Naive B cell (primary cell): ENCODE measurements at regions not wholly inside any gene's neighbourhood (a gene's known extent, or its start where the extent isn't known, plus 50 kb on each side); places are given as distances from the start of the nearest gene placed in this dataset.

ENCODE experiments used
- ATAC-seq, 2 donors: fragments of 150-1000 bp; cut with Tn5 transposase; 2 replicates each; pipeline ENCODE4 v1.10.0; 2021; ENCODE audit warnings: low read depth in 2 of 2, mild to moderate bottlenecking in 2 of 2, moderate library complexity in 2 of 2
- DNase-seq: peaks from one replicate; pipeline ENCODE4 v3.0.0; 2022
- H3K27ac Mint-ChIP-seq, 6 donors: one replicate each; pipeline ENCODE4 v1.8.0; 2020 to 2022; ENCODE audit warnings: mild to moderate bottlenecking in 6 of 6, mixed read lengths in 6 of 6, moderate library complexity in 5 of 6, inconsistent platforms in 2 of 6
- H3K27me3 Mint-ChIP-seq, 3 donors: one replicate each; pipeline ENCODE4 v1.8.0; 2021 to 2022; ENCODE audit warnings: mixed read lengths in 3 of 3, mild to moderate bottlenecking in 1 of 3
- H3K36me3 Mint-ChIP-seq, 2 donors: one replicate each; pipeline ENCODE4 v1.8.0; 2020 to 2022; ENCODE audit warnings: mixed read lengths in 2 of 2, inconsistent platforms in 1 of 2, mild to moderate bottlenecking in 1 of 2
- H3K4me1 Mint-ChIP-seq, 3 donors: one replicate each; pipeline ENCODE4 v1.8.0; 2020 to 2022; ENCODE audit warnings: mixed read lengths in 3 of 3, inconsistent platforms in 1 of 3, mild to moderate bottlenecking in 1 of 3, moderate library complexity in 1 of 3
- H3K4me3 Mint-ChIP-seq, 8 donors: one replicate each; pipeline ENCODE4 v1.8.0; 2020 to 2022; ENCODE audit warnings: mild to moderate bottlenecking in 8 of 8, mixed read lengths in 8 of 8, moderate library complexity in 8 of 8, inconsistent platforms in 2 of 8
- H3K9me3 Mint-ChIP-seq, 7 donors: one replicate each; pipeline ENCODE4 v1.8.0; 2020 to 2022; ENCODE audit warnings: mixed read lengths in 7 of 7, mild to moderate bottlenecking in 5 of 7, inconsistent platforms in 2 of 7, moderate library complexity in 1 of 7

DNA sequence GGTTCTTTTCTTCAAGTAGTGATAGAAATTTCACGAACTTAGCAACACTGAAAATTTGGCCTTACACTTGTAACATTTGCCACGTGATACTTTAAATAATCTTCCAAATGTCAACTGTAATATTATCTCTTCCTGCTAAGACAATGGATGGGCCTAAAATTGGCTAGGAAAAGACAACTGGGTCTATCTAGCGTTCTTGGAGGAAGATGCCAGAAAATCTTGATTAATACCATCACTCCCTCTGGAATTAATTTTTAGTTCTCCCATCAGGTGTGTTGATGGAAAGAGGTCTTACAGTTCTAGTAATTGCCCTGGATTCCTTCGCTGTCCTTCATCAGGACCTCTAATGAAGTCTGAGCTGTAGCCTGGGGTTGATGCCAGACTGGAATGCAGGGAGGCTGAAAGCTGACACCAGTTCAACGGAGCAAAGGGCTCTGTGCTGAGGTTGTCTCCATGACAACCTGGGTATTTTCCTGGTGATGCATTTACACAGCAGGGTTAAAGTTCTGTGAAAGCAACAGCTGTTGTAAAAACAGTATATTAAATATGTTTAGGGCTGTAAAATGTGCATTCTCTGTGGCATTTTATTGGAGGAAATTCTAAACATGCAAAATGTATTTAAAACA, 92.3 kb downstream of the GAS1 start:
- H3K4me1 Mint-ChIP-seq: no peaks in the 10 kb centered on the region
- peaks cover 0 to 6% (median 0%) of the 10 kb centered on the region in 3 donors for H3K27me3 Mint-ChIP-seq

DNA sequence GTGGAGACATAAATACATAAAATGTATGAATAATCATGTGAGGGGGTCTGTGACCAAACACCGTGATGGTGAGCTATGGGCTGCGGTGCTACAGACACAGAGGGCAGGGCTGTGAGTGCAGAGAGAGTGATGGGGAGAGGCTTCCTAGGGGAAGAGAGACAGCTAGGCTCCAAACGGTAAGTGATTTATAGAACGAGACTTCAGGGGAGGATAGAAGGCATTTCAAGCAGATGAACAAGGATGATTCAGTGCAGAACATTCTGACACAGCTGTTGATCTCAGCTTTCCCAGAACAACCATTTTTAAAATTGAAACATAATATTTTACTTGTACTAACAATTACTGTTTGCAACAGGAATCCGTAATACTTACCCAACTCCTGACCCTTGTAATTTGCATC, 100.7 kb downstream of the GAS1 start:
- Mint-ChIP-seq H3K4me3 (no peak overlapping the region), H3K9me3 (peaks cover 0 to 13% (median 6%) of the 10 kb centered on the region in 7 donors), H3K27ac (no peak overlapping the region), H3K4me1 (no peaks in the 10 kb centered on the region), H3K36me3 (no peaks in the 10 kb centered on the region), H3K27me3 (peaks cover 0 to 2% (median 0%) of the 10 kb centered on the region in 3 donors)
- DNase-seq (no peak), ATAC-seq (no peak)

More for the DNA sequence above, 92.3 kb downstream of the GAS1 start:
- Mint-ChIP-seq H3K4me3 (no peak overlapping the region), H3K27ac (no peak overlapping the region), H3K9me3 (peaks cover 0 to 9% (median 6%) of the 10 kb centered on the region in 7 donors), H3K36me3 (no peaks in the 10 kb centered on the region)
- ATAC-seq (no peak), DNase-seq (no peak)

DNA sequence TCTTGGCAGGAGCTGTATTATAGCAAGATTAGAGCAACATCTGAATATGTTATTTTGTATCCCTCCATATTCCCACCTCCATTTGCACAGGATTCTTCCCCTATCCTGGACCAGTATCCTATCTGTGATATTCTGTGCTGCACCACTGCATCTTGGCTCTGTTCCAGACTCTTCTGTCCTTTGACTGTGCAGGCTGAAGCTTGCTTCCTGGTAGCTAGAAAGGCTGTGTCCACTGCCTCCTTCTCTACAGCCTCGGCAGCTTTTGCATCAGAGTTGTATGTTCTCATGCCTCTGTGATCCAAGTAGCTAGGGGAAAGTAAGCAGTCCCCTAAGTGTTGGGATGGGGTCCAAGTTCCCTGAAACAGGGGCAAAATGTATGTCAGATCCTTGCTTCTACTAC, 104.1 kb downstream of the GAS1 start:
- H3K4me3 Mint-ChIP-seq: peak overlapping the region in 1 of 8 donors; percentile 41
- no peaks in the 10 kb centered on the region for H3K27me3 Mint-ChIP-seq
- no peaks in the 10 kb centered on the region for H3K4me1 Mint-ChIP-seq
- DNase-seq (no peak), ATAC-seq (no peak)
- H3K9me3 Mint-ChIP-seq: peaks cover 0 to 5% (median 0%) of the 10 kb centered on the region in 7 donors
- no peaks in the 10 kb centered on the region for H3K36me3 Mint-ChIP-seq
- H3K27ac Mint-ChIP-seq: no peak overlapping the region

DNA sequence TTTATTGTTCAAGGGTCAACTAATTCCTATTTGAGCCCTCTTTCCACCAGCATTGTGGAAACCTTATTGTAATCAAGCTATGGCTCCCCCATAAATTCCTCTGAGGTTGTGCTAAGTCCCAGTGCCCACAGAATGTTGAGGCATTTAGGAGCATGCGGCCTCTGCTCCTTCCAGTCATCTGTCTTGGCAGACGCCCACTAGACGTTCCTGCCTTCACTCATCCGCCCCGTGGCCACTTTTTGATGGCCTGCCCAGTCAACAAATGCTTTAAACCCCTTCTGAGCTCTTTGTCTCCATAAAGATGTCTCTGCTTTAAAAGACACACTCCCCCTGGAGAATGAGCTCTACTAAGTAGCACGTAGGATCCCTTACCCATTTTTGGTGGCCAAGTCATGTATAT, 104.7 kb downstream of the GAS1 start:
- H3K9me3 Mint-ChIP-seq: peaks cover 0 to 5% (median 0%) of the 10 kb centered on the region in 7 donors
- H3K36me3 Mint-ChIP-seq: no peaks in the 10 kb centered on the region
- DNase-seq (no peak), ATAC-seq (no peak)
- H3K4me3 Mint-ChIP-seq: peak overlapping the region in 1 of 8 donors; percentile 3
- no peaks in the 10 kb centered on the region for H3K4me1 Mint-ChIP-seq
- no peak overlapping the region for H3K27ac Mint-ChIP-seq
- H3K27me3 Mint-ChIP-seq: no peaks in the 10 kb centered on the region

DNA sequence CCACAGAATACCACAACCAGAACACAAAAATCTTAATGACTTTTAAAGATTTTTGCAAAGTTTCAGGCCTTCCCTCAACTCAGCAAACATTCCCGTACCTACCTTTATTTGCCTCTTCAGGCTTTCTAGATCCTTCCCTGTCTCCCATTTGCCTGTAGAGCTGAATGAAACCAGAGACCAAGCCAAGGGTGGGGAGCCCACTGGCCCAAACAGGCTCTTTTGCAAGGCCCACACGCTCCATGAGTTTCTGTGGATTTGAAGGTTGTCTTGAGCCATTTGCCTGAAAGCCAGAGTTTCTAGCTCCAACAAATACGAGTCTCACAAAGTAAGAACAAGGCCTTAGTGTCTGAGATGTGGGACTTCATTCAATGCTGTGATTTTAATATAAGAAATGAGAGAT, 107.8 kb downstream of the GAS1 start:
- Mint-ChIP-seq H3K27me3 (no peaks in the 10 kb centered on the region), H3K4me1 (no peaks in the 10 kb centered on the region), H3K27ac (no peak overlapping the region), H3K36me3 (no peaks in the 10 kb centered on the region), H3K9me3 (no peaks in the 10 kb centered on the region), H3K4me3 (no peak overlapping the region)
- ATAC-seq: no peak
- DNase-seq: no peak

DNA sequence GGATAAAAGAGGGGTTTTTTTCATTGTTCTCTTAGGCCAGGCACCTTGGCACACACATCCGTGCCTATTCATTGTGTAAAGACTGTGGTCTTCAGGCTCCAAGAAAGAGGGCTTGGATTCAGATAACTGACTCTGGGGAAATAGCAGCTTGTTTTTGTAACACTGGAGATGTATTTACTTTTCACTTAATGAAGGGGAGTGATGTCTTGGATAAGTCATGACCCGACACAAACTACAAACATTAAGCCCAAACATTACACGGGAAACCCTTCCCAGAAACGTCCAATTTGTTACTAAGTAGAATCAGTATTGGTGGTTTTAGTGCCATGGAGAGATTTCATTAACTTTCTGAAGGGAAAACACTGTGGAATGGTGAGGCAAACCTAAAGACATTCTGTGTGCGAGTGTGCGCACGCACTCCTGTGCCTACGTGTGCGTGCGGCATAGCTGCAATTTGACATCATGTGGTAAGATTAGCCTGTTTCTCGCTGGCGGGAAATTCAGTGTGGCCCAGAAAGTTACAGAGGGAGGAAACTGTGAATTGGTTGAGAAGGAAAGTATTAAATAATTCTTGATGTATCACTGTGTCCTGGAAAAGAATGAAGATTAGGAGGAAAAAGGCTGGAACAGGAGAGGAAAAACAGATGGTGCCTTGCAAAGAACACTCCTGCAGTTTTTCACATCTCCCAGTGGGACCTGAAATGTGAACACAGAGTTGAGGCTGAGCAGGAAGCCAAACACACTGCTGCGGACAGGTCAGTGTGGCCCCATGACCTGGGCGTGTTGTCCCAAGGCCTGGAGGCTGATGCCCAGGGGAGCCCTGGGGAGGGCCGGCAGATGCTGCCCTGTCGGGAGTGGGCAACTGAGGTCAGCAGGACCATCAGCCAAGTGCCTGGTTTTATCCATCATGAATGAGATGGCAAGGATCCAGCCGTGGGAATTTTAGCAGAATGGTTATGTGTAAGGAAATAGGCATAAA, 108.5 kb downstream of the GAS1 start:
- H3K4me3 Mint-ChIP-seq: no peak overlapping the region
- H3K4me1 Mint-ChIP-seq: no peaks in the 10 kb centered on the region
- ATAC-seq (no peak), DNase-seq (no peak)
- H3K9me3 Mint-ChIP-seq: peaks cover 0 to 2% (median 0%) of the 10 kb centered on the region in 7 donors
- no peaks in the 10 kb centered on the region for H3K27me3 Mint-ChIP-seq
- H3K27ac Mint-ChIP-seq: no peak overlapping the region
- no peaks in the 10 kb centered on the region for H3K36me3 Mint-ChIP-seq

DNA sequence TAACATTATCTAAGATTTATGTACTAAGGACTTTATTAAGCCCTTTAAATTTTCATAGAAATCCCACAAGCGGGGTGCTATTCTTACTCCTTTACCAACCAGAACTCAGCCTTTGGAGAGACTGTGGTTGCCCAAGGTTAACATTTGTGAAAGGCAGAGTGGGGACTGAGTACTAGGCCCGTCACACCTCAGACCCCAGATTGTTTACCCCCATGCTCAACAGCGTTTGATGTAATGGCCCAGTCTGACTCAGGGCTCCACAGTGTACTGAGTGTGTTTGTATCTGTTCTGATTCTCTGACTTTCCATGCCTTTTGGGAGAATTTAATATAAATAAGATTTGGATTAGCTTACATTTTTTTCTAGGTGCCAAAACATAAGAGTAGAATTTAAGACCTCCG, 110.0 kb downstream of the GAS1 start:
- ATAC-seq (no peak), DNase-seq (no peak)
- H3K27ac Mint-ChIP-seq: no peak overlapping the region
- no peaks in the 10 kb centered on the region for H3K27me3 Mint-ChIP-seq
- H3K4me1 Mint-ChIP-seq: no peaks in the 10 kb centered on the region
- H3K9me3 Mint-ChIP-seq: peaks cover 0 to 4% (median 0%) of the 10 kb centered on the region in 7 donors
- H3K36me3 Mint-ChIP-seq: no peaks in the 10 kb centered on the region
- H3K4me3 Mint-ChIP-seq: no peak overlapping the region

DNA sequence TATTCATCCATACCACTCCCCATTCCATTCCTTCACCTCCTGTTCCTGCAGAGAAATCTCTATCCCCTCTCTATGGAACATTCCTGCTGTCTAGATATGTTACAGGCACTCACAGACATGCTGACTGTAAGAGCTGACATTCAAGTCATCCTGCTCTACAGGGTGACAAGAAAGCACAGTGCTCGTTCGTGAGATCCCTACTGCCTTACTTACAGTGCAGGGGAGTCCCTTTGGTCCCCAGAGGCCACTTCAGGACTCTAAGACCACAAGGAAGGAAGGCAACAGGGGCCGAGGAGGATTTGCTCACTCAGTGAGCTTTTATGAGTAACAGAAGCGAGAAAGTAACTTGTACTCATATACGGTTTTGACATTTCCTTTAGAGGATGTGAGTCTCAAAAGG, 110.5 kb downstream of the GAS1 start:
- peaks cover 0 to 4% (median 0%) of the 10 kb centered on the region in 7 donors for H3K9me3 Mint-ChIP-seq
- no peaks in the 10 kb centered on the region for H3K36me3 Mint-ChIP-seq
- H3K4me1 Mint-ChIP-seq: no peaks in the 10 kb centered on the region
- ATAC-seq: no peak
- H3K27me3 Mint-ChIP-seq: no peaks in the 10 kb centered on the region
- H3K27ac Mint-ChIP-seq: no peak overlapping the region
- no peak for DNase-seq
- no peak overlapping the region for H3K4me3 Mint-ChIP-seq

DNA sequence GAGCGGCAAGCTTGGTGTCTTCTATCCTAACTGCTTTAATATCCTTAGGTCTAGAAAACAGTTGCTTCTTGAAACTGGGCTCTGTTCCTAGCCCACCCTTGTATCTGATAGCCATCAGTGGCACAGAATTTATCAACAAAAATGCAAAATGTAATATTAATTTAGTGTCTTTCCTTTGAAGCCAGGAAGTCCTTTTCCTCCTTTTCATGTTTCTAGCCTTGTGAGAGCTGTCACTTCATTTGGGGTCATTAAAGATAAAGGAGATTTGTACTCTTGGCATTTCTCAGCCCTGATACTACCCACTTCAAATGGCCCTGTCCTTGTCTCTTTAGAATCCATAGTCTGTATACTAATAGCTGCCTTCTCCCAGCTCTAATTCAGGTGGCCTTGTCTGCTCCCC, 111.0 kb downstream of the GAS1 start:
- Mint-ChIP-seq H3K27me3 (no peaks in the 10 kb centered on the region), H3K27ac (no peak overlapping the region), H3K4me1 (no peaks in the 10 kb centered on the region), H3K4me3 (no peak overlapping the region), H3K36me3 (no peaks in the 10 kb centered on the region), H3K9me3 (peaks cover 0 to 4% (median 0%) of the 10 kb centered on the region in 7 donors)
- DNase-seq (no peak), ATAC-seq (no peak)

DNA sequence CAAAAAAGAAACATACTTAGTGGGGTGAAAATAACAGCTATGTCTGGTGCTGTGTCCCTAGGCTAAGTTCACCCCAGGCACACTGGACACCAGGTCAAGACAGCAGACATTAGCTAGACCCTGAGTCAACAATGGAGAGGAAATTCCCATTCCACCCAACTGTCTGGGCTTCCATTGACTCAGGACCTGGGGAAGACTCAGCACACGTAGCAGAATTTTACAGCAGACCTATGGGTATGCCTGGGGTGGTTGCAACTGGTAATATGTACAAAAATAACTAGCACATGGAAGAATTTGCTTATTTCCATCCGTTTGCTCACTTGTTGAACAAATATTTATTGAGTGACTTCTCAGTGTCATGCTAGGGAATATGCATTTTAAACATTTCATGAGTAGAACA, 117.0 kb downstream of the GAS1 start:
- Mint-ChIP-seq H3K27ac (no peak overlapping the region), H3K9me3 (peaks cover 0 to 9% (median 2%) of the 10 kb centered on the region in 7 donors), H3K4me1 (no peaks in the 10 kb centered on the region), H3K4me3 (no peak overlapping the region), H3K36me3 (no peaks in the 10 kb centered on the region), H3K27me3 (peaks cover 0 to 5% (median 5%) of the 10 kb centered on the region in 3 donors)
- ATAC-seq: no peak
- no peak for DNase-seq

DNA sequence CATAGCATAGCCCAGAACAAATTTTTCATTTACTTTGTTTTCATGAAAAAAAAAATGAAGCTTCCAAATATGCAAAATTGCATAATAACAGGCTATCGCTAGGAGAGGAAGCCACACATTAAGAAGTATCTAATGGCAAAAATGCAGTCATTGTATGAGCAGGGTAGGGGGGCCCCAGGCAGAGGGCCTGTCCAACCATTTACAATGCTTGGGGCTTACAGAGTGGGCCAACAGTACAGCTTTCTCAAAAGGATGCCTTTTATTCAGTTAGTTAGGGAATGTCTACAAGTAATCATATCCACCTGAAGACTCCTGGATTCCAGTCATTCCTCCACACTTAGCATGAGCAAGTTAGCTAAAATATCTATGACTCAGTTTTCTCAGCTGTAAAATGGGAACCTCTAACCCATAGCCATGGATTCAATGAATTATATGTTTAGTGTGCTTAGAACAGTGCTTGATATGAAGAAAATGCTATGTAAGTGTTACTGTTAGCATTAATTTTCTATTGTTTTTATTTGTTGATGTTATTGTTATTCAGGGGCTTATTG, 117.7 kb downstream of the GAS1 start:
- H3K27ac Mint-ChIP-seq: no peak overlapping the region
- no peak for DNase-seq
- peaks cover 0 to 5% (median 5%) of the 10 kb centered on the region in 3 donors for H3K27me3 Mint-ChIP-seq
- H3K4me1 Mint-ChIP-seq: no peaks in the 10 kb centered on the region
- H3K36me3 Mint-ChIP-seq: no peaks in the 10 kb centered on the region
- H3K9me3 Mint-ChIP-seq: peaks cover 0 to 13% (median 3%) of the 10 kb centered on the region in 7 donors
- no peak overlapping the region for H3K4me3 Mint-ChIP-seq
- ATAC-seq: no peak

DNA sequence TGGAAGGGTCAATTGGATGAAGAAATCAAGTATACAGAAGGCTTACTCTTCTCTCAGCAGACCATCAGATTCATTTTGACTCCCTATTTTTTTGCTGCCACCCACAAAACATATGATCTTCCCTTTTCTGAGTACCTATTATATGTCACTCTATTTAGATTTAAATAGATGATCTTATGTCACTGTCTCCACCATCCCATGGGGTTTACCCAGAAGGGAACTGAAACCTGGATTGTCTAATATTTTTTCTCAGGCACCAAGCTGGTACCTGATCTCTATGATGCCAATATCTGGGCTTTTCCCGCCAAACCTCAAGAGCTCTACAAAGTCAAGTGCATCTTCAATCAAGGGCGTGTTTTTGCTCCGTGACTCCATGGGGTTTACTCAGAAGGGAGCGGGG, 118.7 kb downstream of the GAS1 start:
- DNase-seq (no peak), ATAC-seq (no peak)
- peaks cover 0 to 15% (median 8%) of the 10 kb centered on the region in 7 donors for H3K9me3 Mint-ChIP-seq
- H3K4me1 Mint-ChIP-seq: no peaks in the 10 kb centered on the region
- H3K27ac Mint-ChIP-seq: no peak overlapping the region
- no peak overlapping the region for H3K4me3 Mint-ChIP-seq
- peaks cover 0 to 5% (median 5%) of the 10 kb centered on the region in 3 donors for H3K27me3 Mint-ChIP-seq
- H3K36me3 Mint-ChIP-seq: no peaks in the 10 kb centered on the region

DNA sequence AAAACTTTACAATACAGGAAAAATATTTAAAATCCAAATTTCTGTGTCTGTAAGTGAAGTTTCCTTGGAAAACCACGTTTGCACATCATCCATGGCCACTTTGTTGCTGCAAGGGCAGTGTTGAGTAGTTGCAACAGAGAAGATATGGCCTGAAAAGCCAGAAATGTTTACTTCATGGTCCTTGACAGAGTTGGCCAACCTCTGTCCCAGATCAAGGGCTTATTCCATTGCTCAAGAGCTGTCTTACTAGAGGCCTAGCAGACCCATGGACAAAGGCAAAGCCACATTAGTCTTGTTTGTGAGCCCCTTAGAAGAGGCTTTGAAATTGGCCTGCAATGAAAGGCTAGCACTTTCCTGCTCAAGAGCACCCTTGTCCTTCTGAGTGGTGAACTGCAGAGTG, 119.4 kb downstream of the GAS1 start:
- H3K4me3 Mint-ChIP-seq: no peak overlapping the region
- peaks cover 0 to 5% (median 5%) of the 10 kb centered on the region in 3 donors for H3K27me3 Mint-ChIP-seq
- DNase-seq: no peak
- peaks cover 0 to 15% (median 8%) of the 10 kb centered on the region in 7 donors for H3K9me3 Mint-ChIP-seq
- no peaks in the 10 kb centered on the region for H3K4me1 Mint-ChIP-seq
- H3K27ac Mint-ChIP-seq: no peak overlapping the region
- no peaks in the 10 kb centered on the region for H3K36me3 Mint-ChIP-seq
- no peak for ATAC-seq

DNA sequence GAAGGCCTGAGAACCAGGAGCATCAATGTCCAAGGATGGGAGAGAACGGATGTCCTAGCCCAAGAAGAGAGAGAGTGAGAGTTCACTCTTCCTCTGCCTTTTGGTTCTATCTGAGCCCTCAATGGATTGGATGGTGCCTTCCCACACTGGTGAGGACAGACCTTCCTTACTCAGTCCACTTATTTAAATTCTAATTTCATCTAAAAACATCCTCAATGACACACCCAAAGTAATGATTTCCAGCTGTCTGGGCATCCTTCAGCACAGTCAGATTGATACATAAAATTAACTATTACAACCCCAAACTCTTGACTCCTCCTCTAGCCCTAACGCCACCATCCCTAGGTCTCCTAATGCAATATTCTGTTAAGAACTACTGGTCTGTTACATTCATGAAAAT, 122.0 kb downstream of the GAS1 start:
- Mint-ChIP-seq H3K27me3 (peaks cover 0 to 5% (median 5%) of the 10 kb centered on the region in 3 donors), H3K9me3 (peaks cover 0 to 27% (median 8%) of the 10 kb centered on the region in 7 donors), H3K36me3 (no peaks in the 10 kb centered on the region), H3K27ac (no peak overlapping the region), H3K4me3 (no peak overlapping the region), H3K4me1 (no peaks in the 10 kb centered on the region)
- DNase-seq: no peak
- ATAC-seq: no peak
